DOHH2 (cell line): ENCODE measurements at regions not wholly inside any gene's neighbourhood (a gene's known extent, or its start where the extent isn't known, plus 50 kb on each side); places are given as distances from the start of the nearest gene placed in this dataset.

Experiments
- H3F3A ChIP-seq: fragments of 200-600 bp; sonication (generic), shearing (Covaris generic); 2 replicates; pipeline ENCODE4 v1.6.0; 2016; ENCODE audit warnings: antibody characterized with exemption, mild to moderate bottlenecking; ENCODE audit not compliant: control insufficient read depth, insufficient read depth
- H3K27ac ChIP-seq: fragments of 200-600 bp; sonication (generic); 2 replicates; pipeline ENCODE4 v1.5.1; 2014; ENCODE audit warnings: low read depth, mild to moderate bottlenecking, low read length, moderate library complexity
- H3K27me3 ChIP-seq: fragments of 200-600 bp; sonication (generic); 2 replicates; pipeline ENCODE4 v1.6.1; 2014; ENCODE audit warnings: mild to moderate bottlenecking, low read length, mixed read lengths; ENCODE audit not compliant: control insufficient read depth
- H3K36me3 ChIP-seq: fragments of 200-600 bp; sonication (generic); 2 replicates; pipeline ENCODE4 v1.6.1; 2014; ENCODE audit warnings: mild to moderate bottlenecking, low read length, moderate library complexity, mixed read lengths; ENCODE audit not compliant: control insufficient read depth
- H3K4me1 ChIP-seq: fragments of 200-600 bp; sonication (generic); 2 replicates; pipeline ENCODE4 v1.6.1; 2014; ENCODE audit warnings: mild to moderate bottlenecking, low read length, mixed read lengths; ENCODE audit not compliant: control insufficient read depth
- H3K4me2 ChIP-seq: fragments of 200-600 bp; sonication (generic); 2 replicates; pipeline ENCODE4 v1.6.0; 2014; ENCODE audit warnings: mild to moderate bottlenecking, low read length, moderate library complexity
- H3K4me3 ChIP-seq: fragments of 200-600 bp; sonication (generic); 2 replicates; pipeline ENCODE4 v1.5.1; 2014; ENCODE audit warnings: mild to moderate bottlenecking, low read length, mixed read lengths
- H3K79me2 ChIP-seq: fragments of 200-600 bp; sonication (generic); 2 replicates; pipeline ENCODE4 v1.6.1; 2014; ENCODE audit warnings: mild to moderate bottlenecking, low read length, mixed read lengths; ENCODE audit not compliant: control insufficient read depth
- H3K9me2 ChIP-seq: fragments of 200-600 bp; sonication (generic); replicated peaks from 2 replicates; pipeline ENCODE4 v1.6.1; 2014; ENCODE audit warnings: mild to moderate bottlenecking, low read length, mixed read lengths; ENCODE audit not compliant: control insufficient read depth
- H3K9me3 ChIP-seq: fragments of 200-600 bp; sonication (generic); 2 replicates; pipeline ENCODE4 v1.6.1; 2014; ENCODE audit warnings: antibody characterized with exemption, low read length, mixed read lengths; ENCODE audit not compliant: control insufficient read depth, insufficient read depth
- H4K20me1 ChIP-seq: fragments of 200-600 bp; sonication (generic); 2 replicates; pipeline ENCODE4 v1.6.0; 2014; ENCODE audit warnings: low read depth, mild to moderate bottlenecking, antibody characterized with exemption, low read length, moderate library complexity; ENCODE audit not compliant: control insufficient read depth, insufficient read depth
- CTCF ChIP-seq: fragments of 200-600 bp; sonication (generic); IDR thresholded peaks from one replicate; pipeline ENCODE4 v1.5.1; 2014; ENCODE audit warnings: antibody characterized with exemption, mild to moderate bottlenecking, low read depth, low read length; ENCODE audit not compliant: poor library complexity, severe bottlenecking
- EZH2phosphoT487 ChIP-seq: fragments of 200-600 bp; sonication (generic); IDR thresholded peaks from 2 replicates; pipeline ENCODE4 v1.6.1; 2017; ENCODE audit warnings: borderline replicate concordance, mild to moderate bottlenecking, antibody characterized with exemption, low read length, moderate library complexity, mixed read lengths

GRCh38 chr5:135707302-135707701, 127.2 kb upstream of the SLC25A48 start:
- Histone ChIP-seq H3K27me3 (peaks cover 4% of the 10 kb centered on the region; the same call in 1 of the 2 replicates), H3K4me1 (no peaks in the 10 kb centered on the region), H3K27ac (no peak overlapping the region), H3F3A (no peaks in the 10 kb centered on the region), H3K4me3 (no peak overlapping the region), H4K20me1 (no peaks in the 10 kb centered on the region), H3K4me2 (no peak overlapping the region), H3K9me2 (no peaks in the 10 kb centered on the region), H3K9me3 (no peaks in the 10 kb centered on the region), H3K79me2 (no peaks in the 10 kb centered on the region), H3K36me3 (no peaks in the 10 kb centered on the region)
- no peak for TF ChIP-seq EZH2phosphoT487
- no peak for TF ChIP-seq CTCF

GRCh38 chr5:135706893-135707292, 127.6 kb upstream of the SLC25A48 start:
- Histone ChIP-seq H4K20me1 (no peaks in the 10 kb centered on the region), H3K79me2 (no peaks in the 10 kb centered on the region), H3K9me2 (no peaks in the 10 kb centered on the region), H3K4me3 (no peak overlapping the region), H3K27ac (no peak overlapping the region), H3K4me2 (no peak overlapping the region), H3K4me1 (no peaks in the 10 kb centered on the region), H3F3A (no peaks in the 10 kb centered on the region), H3K36me3 (no peaks in the 10 kb centered on the region), H3K9me3 (no peaks in the 10 kb centered on the region), H3K27me3 (peaks cover 4% of the 10 kb centered on the region; the same call in 1 of the 2 replicates)
- TF ChIP-seq EZH2phosphoT487: no peak
- TF ChIP-seq CTCF: no peak

- no peaks in the 10 kb centered on the region for H3F3A ChIP-seq
- no peak overlapping the region for H3K4me3 ChIP-seq
- no peak overlapping the region for H3K27ac ChIP-seq
- no peak for TF ChIP-seq EZH2phosphoT487
- TF ChIP-seq CTCF: no peak
- H3K4me1 ChIP-seq: no peaks in the 10 kb centered on the region
- H3K27me3 ChIP-seq: peaks cover 4% of the 10 kb centered on the region; the same call in 1 of the 2 replicates
- no peaks in the 10 kb centered on the region for H3K9me2 ChIP-seq
- no peaks in the 10 kb centered on the region for H4K20me1 ChIP-seq
- H3K36me3 ChIP-seq: no peaks in the 10 kb centered on the region
- no peak overlapping the region for H3K4me2 ChIP-seq
- no peaks in the 10 kb centered on the region for H3K79me2 ChIP-seq
- H3K9me3 ChIP-seq: no peaks in the 10 kb centered on the region
Measured at GRCh38 chr5:135706474-135706873, 127.7 kb upstream of the CXCL14 start.
